RWPE2 (cell line): ENCODE measurements at regions not wholly inside any gene's neighbourhood (a gene's known extent, or its start where the extent isn't known, plus 50 kb on each side); places are given as distances from the start of the nearest gene placed in this dataset.
"Not testable (repeated sequence)": the region's sequence is repeated elsewhere in the genome, so short reads cannot be mapped to it uniquely, and the experiment has no call there.

ENCODE experiments used
- ATAC-seq: fragments of 200-7000 bp; cut with Tn5 transposase; 3 replicates; pipeline ENCODE4 v1.9.1; 2021; ENCODE audit warnings: low read depth
- DNase-seq: peaks from one replicate; pipeline ENCODE4 v3.0.0-alpha.2; 2020; ENCODE audit warnings: low spot score
- H3K27ac ChIP-seq: fragments of 450-650 bp; 2 replicates; pipeline ENCODE4 v1.5.1; 2017; ENCODE audit warnings: mild to moderate bottlenecking; ENCODE audit not compliant: poor library complexity, severe bottlenecking
- H3K27me3 ChIP-seq: fragments of 250-450 bp; sonication (Bioruptor Pico); 2 replicates; pipeline ENCODE4 v1.5.1; 2021; ENCODE audit warnings: mild to moderate bottlenecking, moderate library complexity; ENCODE audit not compliant: insufficient read depth, poor library complexity, severe bottlenecking
- H3K36me3 ChIP-seq: fragments of 250-450 bp; sonication (Bioruptor Pico); 2 replicates; pipeline ENCODE4 v1.5.1; 2020; ENCODE audit warnings: low read depth, mild to moderate bottlenecking, moderate library complexity
- H3K4me1 ChIP-seq: fragments of 250-450 bp; sonication (Bioruptor Pico); 2 replicates; pipeline ENCODE4 v1.5.1; 2021; ENCODE audit warnings: mild to moderate bottlenecking, moderate library complexity; ENCODE audit not compliant: insufficient read depth, poor library complexity, severe bottlenecking
- H3K4me3 ChIP-seq: fragments of 250-450 bp; sonication (Bioruptor Pico); 2 replicates; pipeline ENCODE4 v1.5.1; 2021; ENCODE audit warnings: mild to moderate bottlenecking, moderate library complexity; ENCODE audit not compliant: severe bottlenecking
- H3K9me3 ChIP-seq: fragments of 250-450 bp; sonication (Bioruptor Pico); 2 replicates; pipeline ENCODE4 v1.5.1; 2021; ENCODE audit warnings: mild to moderate bottlenecking, moderate library complexity; ENCODE audit not compliant: severe bottlenecking
- CTCF ChIP-seq: fragments of 450-650 bp; IDR thresholded peaks from one replicate; pipeline ENCODE4 v1.5.1; 2017; ENCODE audit warnings: mild to moderate bottlenecking, moderate library complexity; ENCODE audit not compliant: poor library complexity, severe bottlenecking

- no peaks in the 10 kb centered on the region for H3K9me3 ChIP-seq
- no peaks in the 10 kb centered on the region for H3K27me3 ChIP-seq
- TF ChIP-seq CTCF = no peak
- peak overlapping the region; percentile 89 for H3K27ac ChIP-seq
- H3K4me1 ChIP-seq = peaks cover 42% of the 10 kb centered on the region
- no peaks in the 10 kb centered on the region for H3K36me3 ChIP-seq
- no peak overlapping the region for H3K4me3 ChIP-seq
- no peak for DNase-seq
- ATAC-seq = peak; percentile 57
Observed at GRCh38 chr15:92821491-92822116, 78.5 kb upstream of the CHD2 start.

GRCh38 chr15:92822216-92823144, 77.6 kb upstream of the CHD2 start:
- no peak for ATAC-seq
- H3K4me3 ChIP-seq = no peak overlapping the region
- peaks cover 40% of the 10 kb centered on the region for H3K4me1 ChIP-seq
- no peaks in the 10 kb centered on the region for H3K27me3 ChIP-seq
- no peaks in the 10 kb centered on the region for H3K9me3 ChIP-seq
- peak overlapping the region; percentile 89 for H3K27ac ChIP-seq
- no peaks in the 10 kb centered on the region for H3K36me3 ChIP-seq
- DNase-seq = no peak
- no peak for TF ChIP-seq CTCF

- no peak overlapping the region for H3K27ac ChIP-seq
- no peak overlapping the region for H3K4me3 ChIP-seq
- H3K9me3 ChIP-seq = no peaks in the 10 kb centered on the region
- ATAC-seq (no peak), DNase-seq (no peak)
- H3K27me3 ChIP-seq = no peaks in the 10 kb centered on the region
- no peak for TF ChIP-seq CTCF
- H3K4me1 ChIP-seq = peaks cover 16% of the 10 kb centered on the region
- no peaks in the 10 kb centered on the region for H3K36me3 ChIP-seq
Observed at GRCh38 chr15:92825985-92826384, 74.1 kb upstream of the CHD2 start.

- not testable (repeated sequence) for H3K4me3 ChIP-seq, ATAC-seq, DNase-seq, H3K27ac ChIP-seq, H3K27me3 ChIP-seq, H3K36me3 ChIP-seq, H3K9me3 ChIP-seq
- H3K4me1 ChIP-seq = peaks cover 17% of the 10 kb centered on the region
Observed at GRCh38 chr15:92827991-92828390, 72.1 kb upstream of the CHD2 start.

GRCh38 chr15:92829875-92830274, 70.2 kb upstream of the CHD2 start:
- H3K4me3 ChIP-seq = no peak overlapping the region
- ATAC-seq = no peak

More at GRCh38 chr15:92829875-92830274, 70.2 kb upstream of the CHD2 start:
- DNase-seq = no peak
- no peaks in the 10 kb centered on the region for H3K27me3 ChIP-seq
- no peak for TF ChIP-seq CTCF
- peaks cover 19% of the 10 kb centered on the region for H3K4me1 ChIP-seq
- no peaks in the 10 kb centered on the region for H3K9me3 ChIP-seq
- H3K27ac ChIP-seq = no peak overlapping the region
- H3K36me3 ChIP-seq = no peaks in the 10 kb centered on the region
